Fibroblast of the aortic adventitia (primary cell): ENCODE measurements at regions not wholly inside any gene's neighbourhood (a gene's known extent, or its start where the extent isn't known, plus 50 kb on each side); places are given as distances from the start of the nearest gene placed in this dataset.

Experiments used
- DNase-seq: peaks from one replicate; pipeline ENCODE4 v3.0.0-alpha.2; 2010; ENCODE audit warnings: low read depth
- H3K4me3 ChIP-seq: 2 replicates; pipeline ENCODE4 v1.5.1; 2011; ENCODE audit warnings: low read depth, mild to moderate bottlenecking, control low read depth, low read length, moderate library complexity
- TF ChIP-seq, protein P1 (sequence below): IDR thresholded peaks from 2 replicates; pipeline ENCODE4 v1.5.1; 2011; ENCODE audit warnings: mild to moderate bottlenecking, low read length, control low read depth, inconsistent platforms; ENCODE audit not compliant: insufficient read depth

DNA sequence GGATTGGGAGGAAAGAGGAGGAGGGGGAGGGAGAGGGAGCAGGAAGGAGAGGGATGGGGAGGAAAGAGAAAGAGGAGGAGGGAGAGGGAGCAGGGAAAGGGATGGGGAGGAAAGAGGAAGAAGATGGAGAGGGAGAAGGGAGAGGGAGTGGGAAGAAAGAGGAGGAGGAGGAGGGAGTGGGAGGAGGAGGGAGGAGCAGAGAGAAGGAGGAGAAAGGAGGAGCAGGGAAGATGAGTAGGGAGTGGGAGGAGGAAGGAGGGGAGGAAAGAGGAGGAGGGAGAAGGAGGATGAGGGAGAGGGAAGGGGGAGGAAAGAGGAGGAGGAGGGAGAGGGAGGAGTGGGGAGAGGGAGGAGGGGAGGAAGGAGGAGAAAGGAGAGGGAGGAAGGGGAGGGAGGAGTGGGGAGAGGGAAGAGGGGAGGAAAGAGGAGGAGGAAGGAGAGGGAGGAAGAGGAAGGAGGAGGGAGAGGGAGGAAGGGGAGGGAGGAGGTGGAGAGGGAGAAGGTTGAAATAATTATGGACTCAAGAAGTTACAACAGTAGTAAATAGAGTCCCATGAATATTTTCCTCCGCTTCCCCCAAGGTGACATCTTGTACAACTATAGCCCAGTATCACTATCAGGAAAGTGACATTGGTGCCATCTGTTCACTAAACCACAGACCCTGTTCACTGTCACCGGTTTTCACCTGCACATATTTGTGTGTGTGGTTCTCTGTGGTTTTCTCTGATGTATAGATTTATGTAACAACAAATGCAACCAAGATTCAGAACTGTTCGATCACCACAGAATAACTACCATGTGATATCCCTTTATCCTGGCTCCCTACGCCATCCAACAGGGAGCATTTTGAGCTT is 325.3 kb upstream of the EEF2KMT start:
- TF ChIP-seq, protein P1, sequence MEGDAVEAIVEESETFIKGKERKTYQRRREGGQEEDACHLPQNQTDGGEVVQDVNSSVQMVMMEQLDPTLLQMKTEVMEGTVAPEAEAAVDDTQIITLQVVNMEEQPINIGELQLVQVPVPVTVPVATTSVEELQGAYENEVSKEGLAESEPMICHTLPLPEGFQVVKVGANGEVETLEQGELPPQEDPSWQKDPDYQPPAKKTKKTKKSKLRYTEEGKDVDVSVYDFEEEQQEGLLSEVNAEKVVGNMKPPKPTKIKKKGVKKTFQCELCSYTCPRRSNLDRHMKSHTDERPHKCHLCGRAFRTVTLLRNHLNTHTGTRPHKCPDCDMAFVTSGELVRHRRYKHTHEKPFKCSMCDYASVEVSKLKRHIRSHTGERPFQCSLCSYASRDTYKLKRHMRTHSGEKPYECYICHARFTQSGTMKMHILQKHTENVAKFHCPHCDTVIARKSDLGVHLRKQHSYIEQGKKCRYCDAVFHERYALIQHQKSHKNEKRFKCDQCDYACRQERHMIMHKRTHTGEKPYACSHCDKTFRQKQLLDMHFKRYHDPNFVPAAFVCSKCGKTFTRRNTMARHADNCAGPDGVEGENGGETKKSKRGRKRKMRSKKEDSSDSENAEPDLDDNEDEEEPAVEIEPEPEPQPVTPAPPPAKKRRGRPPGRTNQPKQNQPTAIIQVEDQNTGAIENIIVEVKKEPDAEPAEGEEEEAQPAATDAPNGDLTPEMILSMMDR, result no peak
- no peak for DNase-seq
- no peak overlapping the region for H3K4me3 ChIP-seq

DNA sequence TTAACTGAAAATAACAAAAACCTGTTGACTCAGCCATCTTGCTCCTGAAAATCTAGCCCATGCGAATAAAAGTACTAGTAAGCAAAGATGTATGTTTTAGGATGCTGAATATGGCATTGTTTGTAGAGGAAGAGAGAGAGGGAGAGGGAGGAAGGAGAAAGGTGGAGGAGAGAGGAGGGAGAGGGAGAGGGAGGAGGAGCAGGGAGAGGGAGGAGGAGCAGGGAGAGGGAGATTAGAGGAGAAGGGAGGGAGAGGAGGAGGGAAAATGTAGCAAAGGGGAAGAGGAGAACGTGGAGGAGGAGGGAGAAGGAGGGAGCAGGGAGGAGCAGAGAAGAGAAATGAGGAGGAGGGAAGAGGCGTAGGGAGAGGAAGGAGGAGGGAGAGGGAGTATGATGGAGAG is 324.5 kb upstream of the EEF2KMT start:
- no peak for DNase-seq
- TF ChIP-seq, protein P1, result no peak
- no peak overlapping the region for H3K4me3 ChIP-seq

GRCh38 chr16:5416013-5416412 is 318.4 kb upstream of the EEF2KMT start:
- no peak for DNase-seq
- TF ChIP-seq, protein P1, result no peak

GRCh38 chr16:5415123-5415522 is 317.5 kb upstream of the EEF2KMT start:
- no peak for DNase-seq
- no peak overlapping the region for H3K4me3 ChIP-seq
- TF ChIP-seq, protein P1, result no peak

More at GRCh38 chr16:5416013-5416412, 318.4 kb upstream of the EEF2KMT start:
- H3K4me3 ChIP-seq, result no peak overlapping the region

- no peak overlapping the region for H3K4me3 ChIP-seq
- DNase-seq, result no peak
- TF ChIP-seq, protein P1, result no peak
These were observed 315.1 kb upstream of the EEF2KMT start for GRCh38 chr16:5412731-5413130.

- H3K4me3 ChIP-seq, result no peak overlapping the region
- TF ChIP-seq, protein P1, result no peak
- DNase-seq, result no peak
These were observed 300.6 kb upstream of the EEF2KMT start for GRCh38 chr16:5398203-5398602.
